H1 (cell line): ENCODE measurements at regions not wholly inside any gene's neighbourhood (a gene's known extent, or its start where the extent isn't known, plus 50 kb on each side); places are given as distances from the start of the nearest gene placed in this dataset.

Source experiments
- CTCF ChIA-PET: fragments of 300-600 bp; sonication (Branson Sonifier 250); formaldehyde crosslinking; loops from one replicate; lab custom pipeline; 2021; ENCODE audit not compliant: partially characterized antibody; lab: Charles Lee
- POLR2A ChIA-PET: fragments of 300-600 bp; sonication (Branson Sonifier 250); formaldehyde crosslinking; loops from one replicate; lab custom pipeline; 2021; ENCODE audit warnings: inconsistent platforms; ENCODE audit not compliant: partially characterized antibody; lab: Charles Lee
- DNase-seq, 2 experiments: peaks; one replicate each; pipeline versions ENCODE4 v3.0.0 to v3.0.0-alpha.2; 2010 to 2022; ENCODE audit warnings: low spot score in 2 of 2, low read depth in 1 of 2, mixed read lengths in 1 of 2
- FAIRE-seq: peaks from 2 replicates; lab custom pipeline; 2011; peaks lifted over from hg19 to GRCh38; lab: Jason Lieb, UNC
- H2AFZ ChIP-seq: 2 replicates; pipeline ENCODE4 v1.8.1; 2012; ENCODE audit warnings: low read length, inconsistent platforms
- H2AK5ac ChIP-seq: 2 replicates; pipeline ENCODE4 v1.6.1; 2013; ENCODE audit warnings: low read depth, low read length
- H2BK120ac ChIP-seq: replicated peaks from 2 replicates; pipeline ENCODE3; 2013; ENCODE audit warnings: low read depth, low read length, inconsistent platforms
- H2BK12ac ChIP-seq: 2 replicates; pipeline ENCODE4 v1.6.1; 2013; ENCODE audit warnings: low read depth, low read length
- H2BK15ac ChIP-seq: 2 replicates; pipeline ENCODE4 v1.6.1; 2013; ENCODE audit warnings: low read length
- H2BK20ac ChIP-seq: 2 replicates; pipeline ENCODE4 v1.6.1; 2013; ENCODE audit warnings: low read length
- H2BK5ac ChIP-seq: 2 replicates; pipeline ENCODE4 v1.6.1; 2013; ENCODE audit warnings: low read depth, low read length
- H3K14ac ChIP-seq: 2 replicates; pipeline ENCODE4 v1.6.1; 2013; ENCODE audit warnings: inconsistent platforms; ENCODE audit not compliant: insufficient read length
- H3K18ac ChIP-seq: 2 replicates; pipeline ENCODE4 v1.6.1; 2013; ENCODE audit warnings: low read length; ENCODE audit errors: extremely low read depth
- H3K23ac ChIP-seq: 2 replicates; pipeline ENCODE4 v1.6.1; 2013; ENCODE audit warnings: inconsistent platforms; ENCODE audit not compliant: insufficient read length
- H3K23me2 ChIP-seq: 2 replicates; pipeline ENCODE4 v1.6.1; 2013; ENCODE audit warnings: low read depth, low read length
- H3K27ac ChIP-seq: 2 replicates; pipeline ENCODE4 v1.6.1; 2011; ENCODE audit warnings: low read depth, low read length, inconsistent platforms
- H3K27me3 ChIP-seq, 4 experiments: replicated peaks in 1 of 4; 1 replicate in 1 of 4; 2 replicates in 3 of 4; pipeline versions ENCODE4 v1.6.1 to v1.8.1; 2011 to 2013; ENCODE audit warnings: low read length in 3 of 4, mild to moderate bottlenecking in 3 of 4, inconsistent platforms in 2 of 4, mixed read lengths in 2 of 4, moderate library complexity in 1 of 4; ENCODE audit not compliant: control insufficient read depth in 3 of 4, insufficient read depth in 3 of 4; ENCODE audit errors: extremely low read depth in 1 of 4
- H3K36me3 ChIP-seq, 4 experiments: 2 replicates each; pipeline versions ENCODE4 v1.6.1 to v1.8.1; 2011 to 2013; ENCODE audit warnings: mild to moderate bottlenecking in 4 of 4, low read length in 3 of 4, moderate library complexity in 2 of 4, control low read depth in 1 of 4, inconsistent platforms in 1 of 4; ENCODE audit not compliant: insufficient read depth in 4 of 4, control insufficient read depth in 2 of 4
- H3K4ac ChIP-seq: replicated peaks from 2 replicates; pipeline ENCODE3; 2013; ENCODE audit warnings: low read length, low read depth, mixed read lengths, inconsistent platforms; ENCODE audit not compliant: insufficient read length
- H3K4me1 ChIP-seq, 4 experiments: replicated peaks in 1 of 4; 1 replicate in 1 of 4; 2 replicates in 3 of 4; pipeline versions ENCODE4 v1.6.1 to v1.8.1; 2011 to 2013; ENCODE audit warnings: low read length in 3 of 4, inconsistent platforms in 2 of 4, mixed read lengths in 1 of 4; ENCODE audit not compliant: insufficient read depth in 4 of 4, control insufficient read depth in 3 of 4
- H3K4me2 ChIP-seq, 2 experiments: 2 replicates each; pipeline versions ENCODE4 v1.6.1 to v1.8.1; 2011 to 2013; ENCODE audit warnings: low read depth in 2 of 2, low read length in 2 of 2, control low read depth in 1 of 2, inconsistent platforms in 1 of 2, mild to moderate bottlenecking in 1 of 2; ENCODE audit not compliant: insufficient read depth in 1 of 2
- H3K4me3 ChIP-seq, 4 experiments: fragments of 200-600, 300-600 bp in 1 of 4; sonication (generic), shearing (Covaris generic), sonication (Bioruptor Twin) in 1 of 4; 2 replicates each; pipeline versions ENCODE4 v1.5.1 to v1.8.1; 2011 to 2016; ENCODE audit warnings: low read length in 4 of 4, low read depth in 3 of 4, control low read depth in 2 of 4, inconsistent platforms in 2 of 4, mild to moderate bottlenecking in 2 of 4, mixed read lengths in 1 of 4, moderate library complexity in 1 of 4; ENCODE audit not compliant: insufficient read depth in 2 of 4; ENCODE audit errors: extremely low read depth in 1 of 4
- H3K56ac ChIP-seq: replicated peaks from 2 replicates; pipeline ENCODE3; 2013; ENCODE audit warnings: low read depth, mild to moderate bottlenecking, mixed read lengths, low read length, inconsistent platforms; ENCODE audit not compliant: insufficient read length
- H3K79me1 ChIP-seq: 2 replicates; pipeline ENCODE4 v1.6.1; 2013; ENCODE audit warnings: low read depth, low read length, control low read depth
- H3K79me2 ChIP-seq, 2 experiments: 2 replicates each; pipeline versions ENCODE4 v1.6.1 to v1.8.1; 2012 to 2013; ENCODE audit warnings: low read length in 2 of 2, mild to moderate bottlenecking in 2 of 2, inconsistent platforms in 1 of 2; ENCODE audit not compliant: insufficient read depth in 2 of 2, control insufficient read depth in 1 of 2
- H3K9ac ChIP-seq, 4 experiments: replicated peaks in 1 of 4; 1 replicate in 1 of 4; 2 replicates in 3 of 4; pipeline versions ENCODE4 v1.6.1 to v1.8.1; 2011 to 2013; ENCODE audit warnings: low read depth in 3 of 4, low read length in 3 of 4, control low read depth in 2 of 4, mild to moderate bottlenecking in 2 of 4, moderate library complexity in 2 of 4, inconsistent platforms in 1 of 4; ENCODE audit errors: extremely low read depth in 1 of 4
- H3K9me3 ChIP-seq, 2 experiments: 2 replicates each; pipeline versions ENCODE4 v1.6.1 to v1.8.1; 2012 to 2013; ENCODE audit warnings: mild to moderate bottlenecking in 2 of 2, moderate library complexity in 2 of 2, control low read depth in 1 of 2, inconsistent platforms in 1 of 2, low read depth in 1 of 2, low read length in 1 of 2, mixed read lengths in 1 of 2; ENCODE audit not compliant: insufficient read depth in 2 of 2
- H4K20me1 ChIP-seq, 2 experiments: replicated peaks in 1 of 2; 2 replicates each; pipeline versions ENCODE3 to v1.8.1; 2011 to 2013; ENCODE audit warnings: inconsistent platforms in 2 of 2, low read length in 2 of 2, mild to moderate bottlenecking in 1 of 2; ENCODE audit not compliant: insufficient read depth in 2 of 2, control insufficient read depth in 1 of 2
- H4K5ac ChIP-seq: 2 replicates; pipeline ENCODE4 v1.6.1; 2013; ENCODE audit warnings: low read length, low read depth, mixed read lengths, inconsistent platforms; ENCODE audit not compliant: insufficient read length
- H4K8ac ChIP-seq: 2 replicates; pipeline ENCODE4 v1.8.0; 2013; ENCODE audit warnings: mild to moderate bottlenecking, moderate library complexity, low read length, inconsistent platforms; ENCODE audit not compliant: insufficient read depth; ENCODE audit errors: extremely low read depth
- H4K91ac ChIP-seq: replicated peaks from 2 replicates; pipeline ENCODE3; 2013; ENCODE audit warnings: low read length, mixed read lengths, inconsistent platforms; ENCODE audit not compliant: insufficient read length
- BACH1 ChIP-seq: IDR thresholded peaks from 2 replicates; pipeline ENCODE4 v1.6.1; 2012; ENCODE audit warnings: low read length, improper control_type of control experiment
- BCL11A ChIP-seq, 2 experiments: IDR thresholded peaks; one replicate each; pipeline ENCODE4 v1.6.1; 2011; ENCODE audit warnings: low read depth in 2 of 2, low read length in 2 of 2, mild to moderate bottlenecking in 2 of 2
- CTBP2 ChIP-seq: IDR thresholded peaks from 2 replicates; pipeline ENCODE4 v1.7.0; 2011; ENCODE audit warnings: borderline replicate concordance, mild to moderate bottlenecking, moderate library complexity, mixed read lengths, low read length; ENCODE audit not compliant: insufficient read depth, insufficient read length
- WGBS, 2 experiments: shearing (Covaris generic) in 1 of 2; methylation state at CpG; one replicate each; pipeline versions ENCODE4 v1.1.6 to v1.1.7; 2013 to 2015; ENCODE audit warnings: low lambda C conversion rate in 2 of 2, mixed read lengths in 2 of 2, inconsistent platforms in 1 of 2, low coverage in 1 of 2, missing lambda C conversion rate in 1 of 2; ENCODE audit not compliant: insufficient replicate concordance in 2 of 2, insufficient coverage in 1 of 2, insufficient read length in 1 of 2; ENCODE audit errors: extremely low coverage in 1 of 2, missing lambda C conversion rate in 1 of 2; 5-methylcytosine and 5-hydroxymethylcytosine counted together

DNA sequence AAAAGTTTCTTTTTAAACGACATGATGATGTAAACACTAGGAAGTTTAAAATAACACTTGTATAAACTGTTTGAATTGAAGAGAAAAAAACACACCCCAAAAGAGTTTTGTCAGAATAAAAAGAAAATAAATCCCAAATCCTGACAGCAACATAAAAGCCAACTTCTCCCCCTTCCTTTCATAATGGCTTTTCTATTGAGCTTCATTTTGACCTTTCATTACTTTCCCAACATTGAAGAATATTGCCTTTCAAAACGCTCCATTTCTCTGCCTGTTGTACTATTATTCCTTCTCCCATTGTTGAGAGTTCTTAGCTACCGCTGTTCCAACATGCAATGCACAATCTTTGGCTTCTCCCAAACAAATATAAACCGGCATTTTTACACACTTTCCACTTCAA lies 448.5 kb downstream of the BCAT1 start:
- Histone ChIP-seq H3K23ac (no peak overlapping the region), H3K4ac (no peak overlapping the region), H3K4me1 (no peaks in the 10 kb centered on the region), H3K4me2 (no peak overlapping the region), H2BK20ac (no peak overlapping the region), H2BK12ac (no peak overlapping the region), H3K79me2 (no peaks in the 10 kb centered on the region), H4K20me1 (no peaks in the 10 kb centered on the region), H4K91ac (no peak overlapping the region), H3K18ac (no peak overlapping the region), H2BK5ac (no peak overlapping the region), H2AFZ (no peak overlapping the region), H3K9ac (no peak overlapping the region), H3K27ac (no peak overlapping the region), H3K4me3 (no peak overlapping the region), H3K27me3 (no peaks in the 10 kb centered on the region), H3K56ac (no peak overlapping the region), H2BK120ac (no peak overlapping the region), H2BK15ac (no peak overlapping the region), H4K8ac (no peak overlapping the region), H4K5ac (no peak overlapping the region), H3K79me1 (no peaks in the 10 kb centered on the region), H3K36me3 (no peaks in the 10 kb centered on the region), H3K9me3 (no peaks in the 10 kb centered on the region), H3K14ac (no peak overlapping the region), H3K23me2 (no peaks in the 10 kb centered on the region), H2AK5ac (no peak overlapping the region)
- ChIA-PET POLR2A (interaction anchor here (0.6 kb wide), 1 partner anchor 771 kb away, joined by 3 read pairs; no protein-coding TSS in a partner anchor), CTCF (interaction anchor here (1.0 to 1.2 kb wide), 2 partner anchors 37 to 57 kb away, joined by 3 to 4 read pairs; no protein-coding TSS in a partner anchor)
- WGBS, 2 experiments, result 81% methylated on average over 4 of the region's 4 CpGs; no CpG with 5 or more reads in 1 of the 2 experiments
- no peak for TF ChIP-seq BCL11A (IDR thresholded peaks at IDR 0.05; ENCODE audit: low read depth in 2 of 2, low read length in 2 of 2)
- no peak for TF ChIP-seq CTBP2
- no peak for TF ChIP-seq BACH1
- no peak for DNase-seq
- FAIRE-seq, result no peak
